SK-N-MC (cell line): ENCODE measurements at regions not wholly inside any gene's neighbourhood (a gene's known extent, or its start where the extent isn't known, plus 50 kb on each side); places are given as distances from the start of the nearest gene placed in this dataset.
A peak's percentile ranks its signal among the peaks of the same experiment; 100 is the strongest.

ENCODE experiments used
- DNase-seq: peaks from one replicate; pipeline ENCODE4 v3.0.0-alpha.2; 2011; ENCODE audit warnings: low read depth, low spot score
- H3K27ac ChIP-seq: fragments of 200-600 bp; sonication (generic); 2 replicates; pipeline ENCODE4 v1.5.1; 2016; ENCODE audit warnings: mixed run types
- H3K36me3 ChIP-seq: fragments of 200-600 bp; sonication (generic); 2 replicates; pipeline ENCODE4 v1.6.1; 2017; ENCODE audit warnings: antibody characterized with exemption, low read length, mixed read lengths; ENCODE audit not compliant: insufficient read depth
- H3K4me3 ChIP-seq: fragments of 200-600 bp; sonication (generic); 2 replicates; pipeline ENCODE4 v1.5.1; 2016
- H3K9ac ChIP-seq: fragments of 200-600 bp; sonication (generic); 2 replicates; pipeline ENCODE4 v1.8.0; 2017; ENCODE audit warnings: mixed run types, mixed read lengths; ENCODE audit not compliant: insufficient read length
- H3K9me3 ChIP-seq: fragments of 200-600 bp; sonication (generic); 2 replicates; pipeline ENCODE4 v1.6.1; 2017; ENCODE audit warnings: low read depth, mild to moderate bottlenecking, antibody characterized with exemption, low read length, moderate library complexity, mixed read lengths
- EZH2 ChIP-seq: fragments of 200-600 bp; sonication (generic); IDR thresholded peaks from one replicate; pipeline ENCODE4 v1.6.1; 2017; ENCODE audit warnings: antibody characterized with exemption
- FOXP2 ChIP-seq: optimal IDR thresholded peaks from 2 replicates; pipeline ENCODE3; 2011; ENCODE audit warnings: mild to moderate bottlenecking, moderate library complexity; ENCODE audit not compliant: insufficient read depth; ENCODE audit errors: extremely low read length, control extremely low read depth
- POLR2AphosphoS5 ChIP-seq: IDR thresholded peaks from 2 replicates; pipeline ENCODE4 v1.6.1; 2012; ENCODE audit warnings: mild to moderate bottlenecking, low read depth, low read length, borderline replicate concordance

DNA sequence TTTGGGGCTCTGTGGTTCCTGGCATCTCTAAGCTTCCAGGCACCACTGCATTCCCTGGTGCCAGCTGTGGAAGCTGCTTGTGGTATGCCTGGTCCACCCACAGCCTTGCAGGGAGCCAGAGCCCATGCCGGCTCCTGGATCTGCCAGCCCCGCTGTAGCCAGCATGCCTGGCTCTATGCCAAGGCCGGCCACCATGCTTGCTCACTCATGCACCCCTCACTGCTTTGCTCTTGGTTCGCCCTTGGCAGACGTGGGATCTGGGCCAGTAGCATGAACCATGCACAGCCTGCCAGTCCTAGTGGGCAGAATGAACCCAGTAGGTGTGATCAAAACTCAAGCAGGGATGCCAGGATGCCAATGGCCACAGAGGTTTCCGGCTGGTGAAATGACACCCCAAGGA is 634.2 kb upstream of the TMEFF2 start:
- TF ChIP-seq POLR2AphosphoS5: no peak
- no peak for TF ChIP-seq FOXP2
- TF ChIP-seq EZH2: no peak
- H3K4me3 ChIP-seq: no peak overlapping the region
- no peak overlapping the region for H3K27ac ChIP-seq
- no peak for DNase-seq
- no peaks in the 10 kb centered on the region for H3K9me3 ChIP-seq
- no peaks in the 10 kb centered on the region for H3K36me3 ChIP-seq
- no peak overlapping the region for H3K9ac ChIP-seq

DNA sequence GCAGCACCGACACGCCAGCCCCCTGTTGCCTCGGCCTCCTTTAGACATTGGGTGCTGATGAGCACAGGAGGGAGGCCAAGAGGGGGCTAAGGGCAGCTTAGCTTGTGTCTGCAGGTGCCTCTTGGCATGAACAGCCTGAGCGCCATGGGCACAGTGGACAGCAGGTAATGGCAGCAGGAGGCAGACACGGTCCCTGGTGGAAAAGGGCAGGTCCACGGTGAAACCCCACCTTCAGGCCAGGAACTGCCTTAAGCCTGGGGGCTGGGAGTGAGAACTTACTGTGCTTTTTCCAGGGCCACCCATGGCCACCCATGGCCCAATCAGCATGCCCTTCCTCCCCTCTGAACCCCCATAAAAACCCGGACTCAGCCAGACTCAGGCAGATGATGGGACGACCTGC is 633.4 kb upstream of the TMEFF2 start:
- Histone ChIP-seq H3K9ac (no peak overlapping the region), H3K4me3 (no peak overlapping the region), H3K9me3 (no peaks in the 10 kb centered on the region), H3K36me3 (no peaks in the 10 kb centered on the region), H3K27ac (no peak overlapping the region)
- no peak for DNase-seq
- TF ChIP-seq POLR2AphosphoS5: no peak

DNA sequence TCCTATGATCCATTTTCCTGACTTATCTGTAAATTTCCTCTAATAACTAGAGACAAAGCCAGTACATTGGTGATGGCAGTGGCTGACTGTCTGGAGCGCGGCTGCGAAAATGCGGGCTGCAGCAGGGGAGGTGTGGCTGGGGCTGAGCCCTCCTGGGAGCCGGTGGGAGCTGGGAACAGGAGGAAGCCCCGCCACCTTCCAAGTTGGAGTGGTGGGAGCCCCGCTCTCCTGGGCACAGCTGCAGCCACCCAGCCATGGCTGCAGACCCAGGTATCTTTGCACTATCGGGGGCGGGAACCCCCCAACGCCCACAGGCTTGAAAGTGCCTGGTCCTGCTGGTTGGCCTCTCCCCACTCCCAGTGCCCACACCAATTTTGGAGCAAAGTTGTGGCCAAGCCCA is 633.0 kb upstream of the TMEFF2 start:
- no peak for TF ChIP-seq EZH2
- no peak for TF ChIP-seq POLR2AphosphoS5
- no peak for TF ChIP-seq FOXP2
- no peak for DNase-seq
- H3K4me3 ChIP-seq: no peak overlapping the region

DNA sequence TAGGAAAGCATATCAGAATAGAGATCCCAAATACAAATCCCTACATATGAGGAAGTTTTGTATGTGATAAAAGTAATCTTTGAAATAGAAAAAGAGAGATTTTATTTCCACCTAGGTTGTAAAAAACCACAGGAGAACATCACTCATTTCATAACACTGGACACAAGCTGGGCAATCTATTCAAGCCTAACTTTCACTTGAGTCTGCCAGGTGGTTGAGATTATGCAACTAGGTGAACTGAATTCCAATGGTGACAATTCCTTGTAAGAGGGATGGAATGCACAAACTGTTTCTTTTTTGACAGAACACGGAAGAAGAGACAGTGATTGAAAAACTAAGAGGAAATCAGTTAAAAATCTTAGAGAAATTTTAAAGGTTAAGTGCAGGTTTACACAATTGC is 619.6 kb upstream of the TMEFF2 start:
- H3K27ac ChIP-seq: no peak overlapping the region
- H3K4me3 ChIP-seq: no peak overlapping the region
- no peak for DNase-seq
- no peak overlapping the region for H3K9ac ChIP-seq
- TF ChIP-seq FOXP2 (no peak), POLR2AphosphoS5 (no peak), EZH2 (no peak)
- peaks cover 2% of the 10 kb centered on the region for H3K9me3 ChIP-seq
- no peaks in the 10 kb centered on the region for H3K36me3 ChIP-seq

More for the DNA sequence above, 633.0 kb upstream of the TMEFF2 start:
- no peaks in the 10 kb centered on the region for H3K9me3 ChIP-seq
- H3K9ac ChIP-seq: no peak overlapping the region
- no peak overlapping the region for H3K27ac ChIP-seq
- no peaks in the 10 kb centered on the region for H3K36me3 ChIP-seq

DNA sequence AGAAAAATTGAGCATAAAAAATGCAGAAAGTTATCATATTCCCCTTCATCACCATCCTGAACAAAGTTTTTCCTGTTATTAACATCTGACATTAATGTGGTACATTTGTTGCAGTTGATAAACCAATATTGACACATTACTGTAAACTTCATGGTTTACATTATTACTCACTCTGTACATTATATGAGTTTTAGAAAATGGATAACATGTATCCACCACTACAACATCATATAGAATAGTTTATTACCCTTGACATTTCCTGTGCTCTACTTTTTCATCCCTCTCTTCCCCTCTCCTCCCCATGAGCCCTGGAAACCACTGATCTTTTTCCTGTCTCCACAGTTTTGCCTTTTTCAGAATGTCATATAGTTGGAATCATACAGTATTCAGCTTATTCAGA is 618.6 kb upstream of the TMEFF2 start:
- TF ChIP-seq POLR2AphosphoS5 (no peak), EZH2 (no peak)
- peaks cover 2% of the 10 kb centered on the region for H3K9me3 ChIP-seq
- no peak overlapping the region for H3K4me3 ChIP-seq
- DNase-seq: no peak
- H3K27ac ChIP-seq: no peak overlapping the region
- no peaks in the 10 kb centered on the region for H3K36me3 ChIP-seq
- H3K9ac ChIP-seq: no peak overlapping the region

DNA sequence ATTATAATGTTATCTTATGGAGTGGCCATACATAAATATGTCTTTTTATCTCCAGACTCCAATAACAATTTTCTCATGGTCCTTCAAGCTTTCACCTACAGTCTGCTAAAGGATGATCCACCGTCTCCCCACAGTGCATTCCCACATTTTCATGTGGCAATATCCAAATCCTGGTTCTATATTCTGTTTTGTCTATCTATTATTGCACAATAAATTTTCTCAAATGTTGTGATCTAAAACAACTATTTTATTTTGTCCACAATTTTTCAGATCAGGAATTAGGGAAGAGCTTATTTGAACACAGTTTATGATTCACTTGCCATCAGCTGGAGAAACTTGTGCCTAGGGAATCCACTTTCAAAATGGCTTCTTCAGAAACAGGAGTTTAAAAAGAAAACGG is 614.4 kb upstream of the TMEFF2 start:
- DNase-seq: no peak
- no peak overlapping the region for H3K4me3 ChIP-seq
- TF ChIP-seq FOXP2: no peak
- TF ChIP-seq POLR2AphosphoS5: no peak
- TF ChIP-seq EZH2: no peak
- no peak overlapping the region for H3K27ac ChIP-seq
- H3K36me3 ChIP-seq: no peaks in the 10 kb centered on the region
- no peaks in the 10 kb centered on the region; the same call in 1 of the 2 replicates for H3K9me3 ChIP-seq
- H3K9ac ChIP-seq: no peak overlapping the region

DNA sequence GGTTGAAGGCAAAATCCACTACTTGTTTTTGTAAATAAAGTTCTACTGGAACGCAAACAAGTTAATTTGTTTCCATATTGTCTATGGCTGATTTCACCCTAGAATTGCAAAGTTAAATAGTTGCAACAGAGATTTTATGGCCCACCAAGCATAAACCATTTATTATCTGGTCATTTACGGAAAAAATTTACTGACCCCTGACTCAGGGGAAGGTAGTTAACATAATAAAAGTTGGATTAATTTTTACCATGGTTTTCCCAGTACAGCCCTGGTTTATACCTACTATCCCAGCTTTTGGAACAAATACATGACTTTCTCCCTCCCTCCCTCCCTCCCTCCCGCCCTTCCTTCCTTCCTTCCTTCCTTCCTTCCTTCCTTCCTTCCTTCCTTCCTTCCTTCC is 588.9 kb upstream of the TMEFF2 start:
- H3K4me3 ChIP-seq: no peak overlapping the region
- DNase-seq: no peak
- peak overlapping the region; percentile 43; the same call in 1 of the 2 replicates for H3K27ac ChIP-seq
- no peaks in the 10 kb centered on the region for H3K36me3 ChIP-seq
- no peak overlapping the region for H3K9ac ChIP-seq
- TF ChIP-seq POLR2AphosphoS5: no peak
- TF ChIP-seq FOXP2: no peak
- TF ChIP-seq EZH2: no peak
- H3K9me3 ChIP-seq: no peaks in the 10 kb centered on the region; the same call in 1 of the 2 replicates

DNA sequence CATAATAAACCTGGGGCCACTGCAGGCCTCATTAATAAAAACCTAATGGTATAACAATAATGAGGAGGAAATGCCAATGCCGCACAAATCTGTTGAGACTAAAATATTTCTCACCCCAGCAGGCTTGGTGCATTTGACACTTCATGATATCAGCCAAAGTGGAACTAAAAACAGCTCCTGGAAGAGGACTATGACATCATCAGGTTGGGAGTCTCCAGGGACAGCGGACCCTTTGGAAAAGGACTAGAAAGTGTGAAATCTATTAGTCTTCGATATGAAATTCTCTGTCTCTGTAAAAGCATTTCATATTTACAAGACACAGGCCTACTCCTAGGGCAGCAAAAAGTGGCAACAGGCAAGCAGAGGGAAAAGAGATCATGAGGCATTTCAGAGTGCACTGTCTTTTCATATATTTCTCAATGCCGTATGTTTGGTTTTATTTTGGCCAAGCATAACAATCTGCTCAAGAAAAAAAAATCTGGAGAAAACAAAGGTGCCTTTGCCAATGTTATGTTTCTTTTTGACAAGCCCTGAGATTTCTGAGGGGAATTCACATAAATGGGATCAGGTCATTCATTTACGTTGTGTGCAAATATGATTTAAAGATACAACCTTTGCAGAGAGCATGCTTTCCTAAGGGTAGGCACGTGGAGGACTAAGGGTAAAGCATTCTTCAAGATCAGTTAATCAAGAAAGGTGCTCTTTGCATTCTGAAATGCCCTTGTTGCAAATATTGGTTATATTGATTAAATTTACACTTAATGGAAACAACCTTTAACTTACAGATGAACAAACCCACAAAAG is 580.9 kb upstream of the TMEFF2 start:
- Histone ChIP-seq H3K9me3 (no peaks in the 10 kb centered on the region; the same call in 1 of the 2 replicates), H3K4me3 (no peak overlapping the region), H3K9ac (no peak overlapping the region), H3K36me3 (no peaks in the 10 kb centered on the region), H3K27ac (no peak overlapping the region)
- no peak for DNase-seq
- TF ChIP-seq FOXP2 (no peak), POLR2AphosphoS5 (no peak), EZH2 (no peak)

DNA sequence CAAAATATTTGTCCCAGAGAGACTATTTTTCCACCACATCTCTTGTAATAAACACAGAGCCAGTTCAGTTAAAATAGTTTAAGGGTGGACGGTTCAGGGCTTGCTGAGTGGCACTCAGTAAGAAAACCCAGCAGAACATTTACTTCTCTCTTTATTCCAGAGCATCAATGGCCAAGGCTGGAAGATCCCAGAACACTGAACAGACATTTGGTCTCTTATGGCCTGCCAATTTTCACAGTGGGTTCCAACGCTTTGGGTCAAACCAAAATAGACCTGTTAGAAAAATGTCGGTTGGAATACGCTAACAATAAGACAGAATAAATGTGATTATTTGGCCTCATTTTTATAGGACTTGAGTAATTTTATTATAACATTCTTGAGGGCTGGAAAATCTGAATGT is 580.3 kb upstream of the TMEFF2 start:
- no peaks in the 10 kb centered on the region for H3K36me3 ChIP-seq
- TF ChIP-seq FOXP2 (no peak), EZH2 (no peak), POLR2AphosphoS5 (no peak)
- no peak overlapping the region for H3K4me3 ChIP-seq
- H3K9ac ChIP-seq: no peak overlapping the region
- DNase-seq: no peak
- H3K9me3 ChIP-seq: no peaks in the 10 kb centered on the region; the same call in 1 of the 2 replicates
- H3K27ac ChIP-seq: no peak overlapping the region
